OCI-LY7 (cell line): ENCODE measurements at regions not wholly inside any gene's neighbourhood (a gene's known extent, or its start where the extent isn't known, plus 50 kb on each side); places are given as distances from the start of the nearest gene placed in this dataset.

ENCODE experiments used
- BruUV-seq: library from RNA; stranded (reverse); fragments of 400-500 nt; replicated peaks from 2 replicates; lab custom pipeline; 2021; lab: Mats Ljungman, UMichigan
- CTCF ChIA-PET: fragments of 300-600 bp; sonication (Branson Sonifier 250); formaldehyde crosslinking; loops from one replicate; lab custom pipeline; 2022; ENCODE audit warnings: antibody characterized with exemption; ENCODE audit not compliant: unreplicated experiment; lab: Charles Lee
- POLR2A ChIA-PET: fragments of 300-600 bp; sonication (Branson Sonifier 250); formaldehyde crosslinking; loops from one replicate; lab custom pipeline; 2022; ENCODE audit warnings: antibody characterized with exemption; lab: Charles Lee
- DNase-seq: peaks from one replicate; pipeline ENCODE4 v3.0.0-alpha.2; 2015; ENCODE audit warnings: low spot score
- H2AFZ ChIP-seq: fragments of 200-600 bp; sonication (generic), shearing (Covaris generic); 2 replicates; pipeline ENCODE4 v1.6.1; 2014; ENCODE audit warnings: mild to moderate bottlenecking, antibody characterized with exemption, low read length, moderate library complexity
- H3K27ac ChIP-seq: fragments of 200-600 bp; sonication (generic); 2 replicates; pipeline ENCODE4 v1.5.1; 2014; ENCODE audit warnings: mixed run types, low read depth, mild to moderate bottlenecking, moderate library complexity, low read length, inconsistent platforms; ENCODE audit not compliant: poor library complexity, severe bottlenecking
- H3K36me3 ChIP-seq: fragments of 200-600 bp; sonication (generic); 2 replicates; pipeline ENCODE4 v1.6.1; 2014; ENCODE audit warnings: mild to moderate bottlenecking, antibody characterized with exemption, low read length, moderate library complexity, mixed read lengths; ENCODE audit not compliant: insufficient read depth
- H3K4me1 ChIP-seq: fragments of 200-600 bp; sonication (generic); 2 replicates; pipeline ENCODE4 v1.5.1; 2014; ENCODE audit warnings: mild to moderate bottlenecking, low read length; ENCODE audit not compliant: insufficient read depth, poor library complexity, severe bottlenecking
- H3K4me2 ChIP-seq: fragments of 200-600 bp; sonication (generic); 2 replicates; pipeline ENCODE4 v1.6.1; 2014; ENCODE audit warnings: mild to moderate bottlenecking, low read length
- H3K4me3 ChIP-seq: fragments of 200-600 bp; sonication (generic); 2 replicates; pipeline ENCODE4 v1.5.1; 2014; ENCODE audit warnings: mild to moderate bottlenecking, low read depth, low read length; ENCODE audit not compliant: poor library complexity, severe bottlenecking
- H3K79me2 ChIP-seq: fragments of 200-600 bp; sonication (generic); 2 replicates; pipeline ENCODE4 v1.6.1; 2016; ENCODE audit warnings: low read depth, mild to moderate bottlenecking, low read length, moderate library complexity, mixed read lengths; ENCODE audit not compliant: insufficient read depth
- H3K9me2 ChIP-seq: fragments of 200-600 bp; sonication (generic); 2 replicates; pipeline ENCODE4 v1.6.1; 2016; ENCODE audit warnings: mild to moderate bottlenecking, low read length, mixed read lengths; ENCODE audit not compliant: insufficient read depth
- H3K9me3 ChIP-seq: fragments of 200-600 bp; sonication (generic); 2 replicates; pipeline ENCODE4 v1.6.1; 2014; ENCODE audit warnings: mild to moderate bottlenecking, mixed run types, low read length, mixed read lengths
- H4K20me1 ChIP-seq: fragments of 200-600 bp; sonication (generic); 2 replicates; pipeline ENCODE4 v1.6.1; 2014; ENCODE audit warnings: mild to moderate bottlenecking, antibody characterized with exemption, low read length, moderate library complexity, mixed read lengths; ENCODE audit not compliant: insufficient read depth
- CTCF ChIP-seq: fragments of 200-600 bp; sonication (generic); conservative IDR thresholded peaks from 2 replicates; pipeline ENCODE4 v1.5.1; 2014; ENCODE audit warnings: mild to moderate bottlenecking, antibody characterized with exemption, low read length, moderate library complexity, mixed read lengths
- EZH2phosphoT487 ChIP-seq: fragments of 200-600 bp; sonication (generic); IDR thresholded peaks from 2 replicates; pipeline ENCODE4 v1.6.1; 2018; ENCODE audit warnings: low read depth, borderline replicate concordance, mild to moderate bottlenecking, mixed run types, antibody characterized with exemption, low read length, moderate library complexity, mixed read lengths
- intact Hi-C: fragments of 100-400 bp; cut with micrococcal nuclease; formaldehyde crosslinking; loops from one replicate; pipeline ENCODE4 v1.10.0; 2022; ENCODE audit not compliant: unreplicated experiment

- H3K36me3 ChIP-seq, result no peaks in the 10 kb centered on the region
- no peaks in the 10 kb centered on the region for H3K9me2 ChIP-seq
- ChIA-PET POLR2A (no interaction called here), CTCF (no interaction called here)
- no peak for TF ChIP-seq EZH2phosphoT487
- no peak for TF ChIP-seq CTCF
- peaks cover 8% of the 10 kb centered on the region; the same call in 1 of the 2 replicates for H3K9me3 ChIP-seq
- no peaks in the 10 kb centered on the region for H3K4me1 ChIP-seq
- H3K4me3 ChIP-seq, result no peak overlapping the region
- no peaks in the 10 kb centered on the region for H4K20me1 ChIP-seq
- no peak overlapping the region for H3K4me2 ChIP-seq
- no peaks in the 10 kb centered on the region for H3K79me2 ChIP-seq
- H3K27ac ChIP-seq, result no peak overlapping the region
- no peak overlapping the region for H2AFZ ChIP-seq
- intact Hi-C loops, result no loop called here
- no peak for DNase-seq
- BruUV-seq, result no TSS peak
Measured at GRCh38 chr14:29035134-29035533, 268.5 kb downstream of the FOXG1 start.

- H3K9me3 ChIP-seq, result peaks cover 8% of the 10 kb centered on the region; the same call in 1 of the 2 replicates
- no peaks in the 10 kb centered on the region for H3K9me2 ChIP-seq
- H2AFZ ChIP-seq, result no peak overlapping the region
- H3K4me3 ChIP-seq, result no peak overlapping the region
- no peaks in the 10 kb centered on the region for H3K79me2 ChIP-seq
- no TSS peak for BruUV-seq
- POLR2A ChIA-PET, result interaction anchor here (0.6 kb wide), 1 partner anchor 620 kb away, joined by 3 read pairs; no protein-coding TSS in a partner anchor
- DNase-seq, result no peak
- no peak overlapping the region for H3K27ac ChIP-seq
- intact Hi-C loops, result no loop called here
- CTCF ChIA-PET, result interaction anchor here (0.5 kb wide), 1 partner anchor 13 kb away, joined by 3 read pairs; no protein-coding TSS in a partner anchor
- H4K20me1 ChIP-seq, result no peaks in the 10 kb centered on the region
- no peak overlapping the region for H3K4me2 ChIP-seq
- H3K36me3 ChIP-seq, result no peaks in the 10 kb centered on the region
- TF ChIP-seq EZH2phosphoT487, result no peak
- TF ChIP-seq CTCF, result no peak
- H3K4me1 ChIP-seq, result no peaks in the 10 kb centered on the region
Measured at GRCh38 chr14:29037411-29037810, 270.8 kb downstream of the FOXG1 start.

- POLR2A ChIA-PET, result no interaction called here
- TF ChIP-seq CTCF (no peak), EZH2phosphoT487 (no peak)
- no TSS peak for BruUV-seq
Measured at GRCh38 chr14:29039171-29039570, 272.6 kb downstream of the FOXG1 start.

More at GRCh38 chr14:29039171-29039570, 272.6 kb downstream of the FOXG1 start:
- peaks cover 8% of the 10 kb centered on the region; the same call in 1 of the 2 replicates for H3K9me3 ChIP-seq
- no peaks in the 10 kb centered on the region for H3K79me2 ChIP-seq
- no peak overlapping the region for H3K27ac ChIP-seq
- CTCF ChIA-PET, result no interaction called here
- H2AFZ ChIP-seq, result no peak overlapping the region
- intact Hi-C loops, result no loop called here
- no peaks in the 10 kb centered on the region for H3K4me1 ChIP-seq
- no peaks in the 10 kb centered on the region for H3K36me3 ChIP-seq
- no peaks in the 10 kb centered on the region for H3K9me2 ChIP-seq
- no peak for DNase-seq
- no peak overlapping the region for H3K4me3 ChIP-seq
- no peaks in the 10 kb centered on the region for H4K20me1 ChIP-seq
- H3K4me2 ChIP-seq, result no peak overlapping the region
